IMR-90 (cell line): ENCODE measurements at regions not wholly inside any gene's neighbourhood (a gene's known extent, or its start where the extent isn't known, plus 50 kb on each side); places are given as distances from the start of the nearest gene placed in this dataset.

Source experiments
- ATAC-seq: fragments of 200-7000 bp; cut with Tn5 transposase; 2 replicates; pipeline ENCODE4 v1.9.1; 2020; ENCODE audit warnings: low read depth, mild to moderate bottlenecking, moderate library complexity
- BruUV-seq: library from RNA; stranded (reverse); fragments of 400-500 nt; replicated peaks from 2 replicates; lab custom pipeline; 2021; lab: Mats Ljungman, UMichigan
- CTCF ChIA-PET: fragments of 300-600 bp; formaldehyde crosslinking; extraction: SDS; loops from one replicate; lab custom pipeline; 2021; ENCODE audit warnings: antibody characterized with exemption; lab: Yijun Ruan, JAX
- POLR2A ChIA-PET: fragments of 300-600 bp; sonication (Branson Sonifier 250); formaldehyde crosslinking; loops from one replicate; lab custom pipeline; 2022; ENCODE audit warnings: antibody characterized with exemption; ENCODE audit not compliant: unreplicated experiment; lab: Charles Lee
- DNase-seq: peaks from one replicate; pipeline ENCODE4 v3.0.0; 2013
- H2AFZ ChIP-seq: replicated peaks from 2 replicates; pipeline ENCODE3; 2013; ENCODE audit warnings: low read length, mild to moderate bottlenecking; ENCODE audit not compliant: poor library complexity
- H2AK5ac ChIP-seq: 2 replicates; pipeline ENCODE4 v1.6.1; 2013; ENCODE audit warnings: low read depth, low read length, inconsistent platforms
- H2AK9ac ChIP-seq: replicated peaks from 2 replicates; pipeline ENCODE3; 2013; ENCODE audit warnings: mild to moderate bottlenecking, low read depth, low read length, moderate library complexity; ENCODE audit not compliant: poor library complexity
- H2BK120ac ChIP-seq: 2 replicates; pipeline ENCODE4 v1.6.1; 2013; ENCODE audit warnings: low read depth, low read length, inconsistent platforms
- H2BK15ac ChIP-seq: 3 replicates; pipeline ENCODE4 v1.6.1; 2013; ENCODE audit warnings: low read depth, low read length, inconsistent platforms
- H2BK20ac ChIP-seq: 2 replicates; pipeline ENCODE4 v1.6.1; 2013; ENCODE audit warnings: low read depth, mild to moderate bottlenecking, inconsistent platforms, low read length, moderate library complexity
- H2BK5ac ChIP-seq: 2 replicates; pipeline ENCODE4 v1.6.1; 2013; ENCODE audit warnings: mild to moderate bottlenecking, low read depth, low read length, inconsistent platforms; ENCODE audit not compliant: poor library complexity, severe bottlenecking
- H3K14ac ChIP-seq: replicated peaks from 2 replicates; pipeline ENCODE4 v1.6.1; 2013; ENCODE audit warnings: low read depth, low read length, inconsistent platforms
- H3K18ac ChIP-seq: 2 replicates; pipeline ENCODE4 v1.6.1; 2013; ENCODE audit warnings: low read depth, low read length, control low read depth
- H3K23ac ChIP-seq: 2 replicates; pipeline ENCODE4 v1.6.1; 2013; ENCODE audit warnings: low read depth, low read length, inconsistent platforms
- H3K27ac ChIP-seq: 2 replicates; pipeline ENCODE4 v1.5.1; 2013; ENCODE audit warnings: mild to moderate bottlenecking, control low read depth, low read length; ENCODE audit not compliant: insufficient read depth
- H3K27me3 ChIP-seq: 2 replicates; pipeline ENCODE4 v1.6.1; 2013; ENCODE audit warnings: low read length; ENCODE audit not compliant: control insufficient read depth, insufficient read depth
- H3K36me3 ChIP-seq: 2 replicates; pipeline ENCODE4 v1.6.1; 2013; ENCODE audit warnings: low read length, mixed read lengths; ENCODE audit not compliant: control insufficient read depth, insufficient read depth
- H3K4ac ChIP-seq: 2 replicates; pipeline ENCODE4 v1.6.1; 2013; ENCODE audit warnings: low read depth, low read length, inconsistent platforms
- H3K4me1 ChIP-seq: 2 replicates; pipeline ENCODE4 v1.6.1; 2013; ENCODE audit warnings: low read length, mixed read lengths; ENCODE audit not compliant: control insufficient read depth, insufficient read depth
- H3K4me2 ChIP-seq: 2 replicates; pipeline ENCODE4 v1.6.1; 2013; ENCODE audit warnings: low read depth, mild to moderate bottlenecking, control low read depth, low read length, moderate library complexity
- H3K4me3 ChIP-seq: 2 replicates; pipeline ENCODE4 v1.5.1; 2013; ENCODE audit warnings: low read depth, mild to moderate bottlenecking, control low read depth, low read length, moderate library complexity; ENCODE audit not compliant: insufficient read depth
- H3K56ac ChIP-seq: 2 replicates; pipeline ENCODE4 v1.6.1; 2013; ENCODE audit warnings: low read length, inconsistent platforms; ENCODE audit not compliant: insufficient read depth; ENCODE audit errors: extremely low read depth
- H3K79me1 ChIP-seq, 2 experiments: 2 replicates each; pipeline ENCODE4 v1.6.1; 2013; ENCODE audit warnings: low read length in 2 of 2, inconsistent platforms in 1 of 2, low read depth in 1 of 2
- H3K9ac ChIP-seq: 2 replicates; pipeline ENCODE4 v1.6.1; 2013; ENCODE audit warnings: low read depth, low read length, control low read depth
- H3K9me1 ChIP-seq: 2 replicates; pipeline ENCODE4 v1.6.1; 2013; ENCODE audit warnings: low read length, inconsistent platforms; ENCODE audit not compliant: insufficient read depth
- H3K9me3 ChIP-seq: 2 replicates; pipeline ENCODE4 v1.6.1; 2013; ENCODE audit warnings: low read length; ENCODE audit not compliant: control insufficient read depth, insufficient read depth
- H4K20me1 ChIP-seq: 2 replicates; pipeline ENCODE4 v1.6.1; 2013; ENCODE audit warnings: low read length, inconsistent platforms; ENCODE audit not compliant: insufficient read depth
- H4K5ac ChIP-seq: 2 replicates; pipeline ENCODE4 v1.6.1; 2013; ENCODE audit warnings: mild to moderate bottlenecking, low read depth, low read length, control low read depth
- H4K8ac ChIP-seq, 2 experiments: 2 replicates each; pipeline ENCODE4 v1.6.1; 2013; ENCODE audit warnings: low read depth in 2 of 2, low read length in 2 of 2, control low read depth in 1 of 2, inconsistent platforms in 1 of 2
- H4K91ac ChIP-seq: 2 replicates; pipeline ENCODE4 v1.6.1; 2013; ENCODE audit warnings: low read depth, low read length, inconsistent platforms; ENCODE audit not compliant: insufficient read depth
- BHLHE40 ChIP-seq: fragments of 150-350 bp; IDR thresholded peaks from 2 replicates; pipeline ENCODE4 v1.6.1; 2016; ENCODE audit warnings: mild to moderate bottlenecking, low read depth, low read length
- CHD1 ChIP-seq: IDR thresholded peaks from 2 replicates; pipeline ENCODE4 v1.6.1; 2012; ENCODE audit warnings: low read depth, low read length, improper control_type of control experiment
- FOS ChIP-seq: fragments of 150-350 bp; IDR thresholded peaks from 2 replicates; pipeline ENCODE4 v1.6.1; 2016; ENCODE audit warnings: low read depth, low read length
- RAD21 ChIP-seq: IDR thresholded peaks from 2 replicates; pipeline ENCODE4 v1.6.1; 2012; ENCODE audit warnings: low read length, improper control_type of control experiment
- RCOR1 ChIP-seq: IDR thresholded peaks from 2 replicates; pipeline ENCODE4 v1.6.1; 2012; ENCODE audit warnings: mild to moderate bottlenecking, low read length, improper control_type of control experiment; ENCODE audit not compliant: insufficient replicate concordance
- RFX5 ChIP-seq: IDR thresholded peaks from 2 replicates; pipeline ENCODE4 v1.8.0; 2012; ENCODE audit warnings: low read depth, mild to moderate bottlenecking, low read length, moderate library complexity
- WGBS, 2 experiments: methylation state at CpG; one replicate each; pipeline versions ENCODE4 v1.1.5 to v1.1.7; 2013; ENCODE audit warnings: missing lambda C conversion rate in 2 of 2; ENCODE audit not compliant: insufficient read length in 1 of 2; ENCODE audit errors: extremely low coverage in 2 of 2; 5-methylcytosine and 5-hydroxymethylcytosine counted together
- dilution Hi-C: fragments of 300-500 bp; cut with HindIII; formaldehyde crosslinking; loops from one replicate; pipeline ENCODE4 v1.14.3; 2018; ENCODE audit warnings: low sequenced_read_pairs; ENCODE audit not compliant: unreplicated experiment
- in situ Hi-C: fragments of 300-500 bp; cut with MboI; formaldehyde crosslinking; loops from 3 replicates; pipeline ENCODE4 v1.14.3; 2019; ENCODE audit warnings: low sequenced_read_pairs, inconsistent platforms, mixed read lengths
- intact Hi-C: fragments of 100-400 bp; cut with micrococcal nuclease; formaldehyde crosslinking; loops from 2 replicates; pipeline ENCODE4 v1.10.0; 2022
- TF ChIP-seq, protein P1 (sequence below): fragments of 150-350 bp; IDR thresholded peaks from 2 replicates; pipeline ENCODE4 v1.6.1; 2016; ENCODE audit warnings: low read depth, mild to moderate bottlenecking, low read length, moderate library complexity, borderline replicate concordance

DNA sequence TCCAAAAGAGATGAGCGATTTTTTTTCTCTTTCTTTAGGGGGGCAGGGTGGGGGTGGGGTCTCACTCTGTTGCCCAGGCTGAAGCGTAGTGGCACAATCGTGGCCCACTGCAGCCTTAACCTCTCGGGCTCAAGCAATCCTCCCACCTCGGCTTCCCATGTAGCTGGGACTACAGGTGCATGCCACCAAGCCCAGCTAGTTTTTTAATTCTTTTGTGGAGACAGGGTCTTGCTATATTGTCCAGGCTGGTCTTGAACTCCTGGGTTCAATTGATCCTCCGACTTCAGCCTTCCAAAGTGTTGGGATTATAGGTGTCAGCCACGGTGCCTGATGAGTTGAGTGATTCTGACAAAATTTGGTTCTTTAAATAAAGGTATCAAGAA, 127.0 kb downstream of the ARRDC3 start:
- no peaks in the 10 kb centered on the region for H3K9me3 ChIP-seq
- H4K20me1 ChIP-seq = no peaks in the 10 kb centered on the region
- H3K36me3 ChIP-seq = no peaks in the 10 kb centered on the region
- WGBS, 2 experiments = no CpG with 5 or more reads among the region's 7 CpGs
- in situ Hi-C loops = no loop called here
- H2AFZ ChIP-seq = no peak overlapping the region
- H3K18ac ChIP-seq = no peak overlapping the region
- TF ChIP-seq, protein P1, sequence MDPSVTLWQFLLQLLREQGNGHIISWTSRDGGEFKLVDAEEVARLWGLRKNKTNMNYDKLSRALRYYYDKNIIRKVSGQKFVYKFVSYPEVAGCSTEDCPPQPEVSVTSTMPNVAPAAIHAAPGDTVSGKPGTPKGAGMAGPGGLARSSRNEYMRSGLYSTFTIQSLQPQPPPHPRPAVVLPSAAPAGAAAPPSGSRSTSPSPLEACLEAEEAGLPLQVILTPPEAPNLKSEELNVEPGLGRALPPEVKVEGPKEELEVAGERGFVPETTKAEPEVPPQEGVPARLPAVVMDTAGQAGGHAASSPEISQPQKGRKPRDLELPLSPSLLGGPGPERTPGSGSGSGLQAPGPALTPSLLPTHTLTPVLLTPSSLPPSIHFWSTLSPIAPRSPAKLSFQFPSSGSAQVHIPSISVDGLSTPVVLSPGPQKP = no peak
- no peak for TF ChIP-seq RAD21
- no peak for TF ChIP-seq RCOR1
- TF ChIP-seq RFX5 = no peak
- no peak for TF ChIP-seq FOS
- TF ChIP-seq CHD1 = no peak
- TF ChIP-seq BHLHE40 = no peak
- H3K9me1 ChIP-seq = no peaks in the 10 kb centered on the region
- intact Hi-C loops = no loop called here
- H3K79me1 ChIP-seq = no peaks in the 10 kb centered on the region
- no peak overlapping the region for H3K4ac ChIP-seq
- no peak overlapping the region for H4K91ac ChIP-seq
- no peak overlapping the region for H3K27ac ChIP-seq
- no peak overlapping the region for H2BK5ac ChIP-seq
- dilution Hi-C loops = no loop called here
- POLR2A ChIA-PET = no interaction called here
- H2AK5ac ChIP-seq = no peak overlapping the region
- BruUV-seq = no TSS peak
- no peak overlapping the region for H3K23ac ChIP-seq
- H3K4me3 ChIP-seq = no peak overlapping the region
- H2BK20ac ChIP-seq = no peak overlapping the region
- H4K5ac ChIP-seq = no peak overlapping the region
- H3K56ac ChIP-seq = no peak overlapping the region
- CTCF ChIA-PET = interaction anchor here (0.6 kb wide), 1 partner anchor 239 kb away, joined by 6 read pairs; no protein-coding TSS in a partner anchor
- H3K9ac ChIP-seq = no peak overlapping the region
- H3K4me1 ChIP-seq = no peaks in the 10 kb centered on the region
- no peak overlapping the region for H2BK120ac ChIP-seq
- ATAC-seq (no peak), DNase-seq (no peak)
- H4K8ac ChIP-seq = no peak overlapping the region
- H2AK9ac ChIP-seq = no peak overlapping the region
- H3K4me2 ChIP-seq = no peak overlapping the region
- no peak overlapping the region for H2BK15ac ChIP-seq
- H3K27me3 ChIP-seq = no peaks in the 10 kb centered on the region
- H3K14ac ChIP-seq = no peak overlapping the region
